ENCODE measurements at regions not wholly inside any gene's neighbourhood (a gene's known extent, or its start where the extent isn't known, plus 50 kb on each side); places are given as distances from the start of the nearest gene placed in this dataset.
A peak's percentile ranks its signal among the peaks of the same experiment; 100 is the strongest.
"Not testable (repeated sequence)": the region's sequence is repeated elsewhere in the genome, so short reads cannot be mapped to it uniquely, and the experiment has no call there.

DNA sequence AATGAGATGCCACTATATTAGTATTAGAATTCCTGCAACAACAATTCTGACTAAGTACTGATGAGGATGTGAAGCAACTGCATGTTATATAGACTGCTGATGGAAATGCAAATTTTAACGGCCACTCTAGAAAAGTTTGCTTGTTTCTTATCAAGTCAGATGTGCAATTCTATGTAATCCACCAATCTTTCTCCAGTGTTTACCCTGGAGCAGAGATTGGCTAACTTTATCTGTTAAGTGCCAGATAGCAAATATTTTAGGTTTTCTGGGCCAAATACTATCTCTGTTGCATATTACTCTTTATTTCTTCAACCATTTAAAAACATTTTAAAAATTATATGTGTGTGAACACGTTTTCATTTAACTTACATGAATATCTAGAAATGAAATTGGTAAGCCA, 586.9 kb downstream of the FAM181B start:
- intact Hi-C loops (cut with DNase I): no loop called here
- no peak for DNase-seq (ENCODE audit: low spot score)

- intact Hi-C loops (cut with DNase I): no loop called here
- DNase-seq (ENCODE audit: low spot score): no peak
Measured at GRCh38 chr11:82118946-82119345, 614.7 kb downstream of the FAM181B start.

GRCh38 chr11:82117362-82117761, 616.3 kb downstream of the FAM181B start:
- intact Hi-C loops (cut with DNase I): no loop called here
- no peak for DNase-seq (ENCODE audit: low spot score)

DNA sequence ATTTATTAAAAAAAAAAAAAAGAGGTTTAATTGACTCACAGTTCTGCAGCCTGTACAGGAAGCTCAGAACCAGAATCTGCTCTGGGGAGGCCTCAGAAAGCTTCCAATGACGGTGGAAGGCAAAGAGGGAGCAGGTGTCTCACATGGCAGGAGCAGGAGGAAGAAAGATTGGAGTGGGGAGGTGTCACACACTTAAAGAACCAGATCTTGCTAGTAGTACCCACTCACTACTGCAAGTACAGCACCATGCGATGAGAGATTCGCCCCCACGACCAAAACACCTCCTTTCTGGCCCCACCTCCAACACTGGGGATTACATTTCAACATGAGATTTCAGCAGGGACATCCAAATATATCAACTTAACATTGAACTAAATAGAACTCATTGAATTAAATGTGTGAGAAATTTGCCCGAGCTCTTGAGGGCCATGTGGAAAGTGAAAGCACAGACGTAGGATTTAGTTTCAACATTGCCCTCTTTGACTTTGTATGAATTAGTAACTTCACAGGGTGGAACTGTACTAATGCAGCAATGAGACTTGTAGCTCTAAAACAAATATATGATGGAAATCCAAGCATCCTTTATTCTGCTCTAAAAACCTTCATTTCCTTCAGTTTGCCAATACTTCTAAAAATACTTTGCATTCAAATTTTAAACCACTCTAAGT, 628.2 kb downstream of the FAM181B start:
- intact Hi-C loops (cut with DNase I): no loop called here
- no peak for DNase-seq (ENCODE audit: low spot score)

DNA sequence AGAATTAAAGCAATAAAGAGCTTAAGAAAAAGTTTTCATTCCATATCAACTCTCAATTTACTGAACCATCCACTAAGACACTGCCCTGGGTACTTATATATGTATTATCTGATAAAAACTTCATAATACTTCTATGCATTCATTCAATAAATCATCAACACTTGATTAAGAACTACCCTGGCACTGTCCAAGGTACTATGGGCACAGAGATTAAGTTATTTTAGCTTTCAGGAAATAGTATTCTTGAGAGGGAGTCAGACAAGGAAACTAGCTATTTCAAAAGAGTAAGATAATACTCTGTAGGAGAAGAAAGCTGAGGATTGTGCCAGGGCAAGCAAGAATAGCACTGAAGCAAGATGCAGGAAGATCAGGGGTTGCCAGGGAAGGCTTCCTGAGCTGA, 640.8 kb downstream of the FAM181B start:
- intact Hi-C loops (cut with DNase I): no loop called here

GRCh38 chr11:82089426-82089825, 644.2 kb downstream of the FAM181B start:
- intact Hi-C loops (cut with DNase I): no loop called here
- DNase-seq (ENCODE audit: low spot score): no peak

More for the DNA sequence above, 640.8 kb downstream of the FAM181B start:
- DNase-seq (ENCODE audit: low spot score): no peak

DNA sequence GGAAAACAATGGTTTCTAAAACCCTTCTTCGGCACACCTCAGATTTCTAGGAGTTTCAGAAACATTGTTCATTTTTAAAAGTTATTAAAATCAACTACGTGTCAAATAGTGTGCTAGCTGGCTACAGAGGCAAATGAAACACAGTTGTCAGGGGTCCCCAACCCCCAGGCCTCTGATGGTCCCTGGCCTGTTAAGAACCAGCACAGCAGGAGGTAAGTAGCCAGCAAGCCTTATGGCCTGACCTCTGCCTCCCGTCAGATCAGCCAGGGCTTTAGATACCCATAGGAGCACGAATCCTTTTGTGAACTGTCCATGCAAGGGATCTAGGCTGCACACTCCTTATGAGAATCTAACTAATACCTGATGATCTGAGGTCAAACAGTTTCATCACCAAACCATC, 648.2 kb downstream of the FAM181B start:
- intact Hi-C loops (cut with DNase I): no loop called here
- DNase-seq (ENCODE audit: low spot score): no peak

GRCh38 chr11:82082976-82083375, 650.7 kb downstream of the FAM181B start:
- intact Hi-C loops (cut with DNase I): no loop called here

DNA sequence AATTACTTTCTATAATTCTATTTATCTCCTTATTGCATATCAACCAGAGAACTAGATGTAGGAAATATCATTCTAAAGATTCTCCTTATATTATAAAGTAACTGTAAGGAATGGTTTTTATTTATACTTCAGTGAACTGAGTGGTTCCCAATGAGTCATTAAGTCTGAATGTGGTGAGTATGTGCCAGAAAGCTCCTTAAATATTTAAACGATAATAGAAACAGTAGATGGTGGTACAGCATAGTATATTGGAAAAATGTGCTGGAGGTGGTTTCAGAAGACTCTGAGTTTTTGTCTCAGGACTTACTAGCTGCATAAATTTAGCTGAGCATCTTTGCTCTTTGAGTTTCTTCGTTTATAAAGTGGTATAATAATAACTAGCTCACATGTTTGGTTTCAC, 653.5 kb downstream of the FAM181B start:
- intact Hi-C loops (cut with DNase I): no loop called here
- no peak for DNase-seq (ENCODE audit: low spot score)

More at GRCh38 chr11:82082976-82083375, 650.7 kb downstream of the FAM181B start:
- DNase-seq (ENCODE audit: low spot score): no peak

GRCh38 chr11:82076126-82076525, 657.5 kb downstream of the FAM181B start:
- intact Hi-C loops (cut with DNase I): no loop called here
- DNase-seq (ENCODE audit: low spot score): no peak

DNA sequence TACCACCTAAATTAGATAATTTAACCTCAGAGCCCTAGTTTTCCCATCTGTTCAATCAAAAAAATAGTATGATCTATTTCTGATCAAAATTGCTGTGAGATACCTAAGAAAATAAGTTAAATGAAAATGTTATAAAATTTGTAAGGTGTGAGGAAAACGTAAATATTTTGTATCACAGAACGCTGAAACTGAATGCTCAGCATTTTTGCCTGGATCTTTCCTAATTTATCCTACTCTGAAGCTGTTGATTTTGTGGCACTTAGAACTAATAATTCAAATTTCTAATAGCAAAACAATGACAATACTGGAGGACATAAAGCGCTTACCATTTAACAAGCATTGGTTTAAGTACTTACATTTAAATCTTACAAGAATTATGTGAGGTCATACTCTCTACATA, 674.2 kb downstream of the FAM181B start:
- no peak for DNase-seq (ENCODE audit: low spot score)
- intact Hi-C loops (cut with DNase I): no loop called here

DNA sequence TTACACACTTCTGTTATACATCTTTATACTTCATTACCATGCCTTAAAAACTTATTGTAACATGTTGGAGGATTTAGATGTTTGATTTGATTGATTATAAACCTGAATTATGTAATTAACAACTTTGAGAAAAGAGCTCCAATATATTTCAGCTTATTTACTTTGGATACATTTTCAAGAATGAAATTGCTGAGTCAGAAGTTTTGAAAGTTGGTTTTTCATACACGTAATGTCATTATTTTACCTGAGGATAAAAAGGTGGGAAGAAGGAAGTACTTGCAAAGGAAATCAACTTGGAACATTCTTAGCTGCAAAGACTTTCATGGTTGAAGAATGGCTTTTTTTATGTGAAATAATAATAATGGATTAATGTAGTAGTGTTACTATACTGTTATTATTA, 677.2 kb downstream of the FAM181B start:
- intact Hi-C loops (cut with DNase I): no loop called here

GRCh38 chr11:82049199-82049598, 684.5 kb downstream of the FAM181B start:
- intact Hi-C loops (cut with DNase I): no loop called here
- no peak for DNase-seq (ENCODE audit: low spot score)

More for the DNA sequence above, 677.2 kb downstream of the FAM181B start:
- no peak for DNase-seq (ENCODE audit: low spot score)

DNA sequence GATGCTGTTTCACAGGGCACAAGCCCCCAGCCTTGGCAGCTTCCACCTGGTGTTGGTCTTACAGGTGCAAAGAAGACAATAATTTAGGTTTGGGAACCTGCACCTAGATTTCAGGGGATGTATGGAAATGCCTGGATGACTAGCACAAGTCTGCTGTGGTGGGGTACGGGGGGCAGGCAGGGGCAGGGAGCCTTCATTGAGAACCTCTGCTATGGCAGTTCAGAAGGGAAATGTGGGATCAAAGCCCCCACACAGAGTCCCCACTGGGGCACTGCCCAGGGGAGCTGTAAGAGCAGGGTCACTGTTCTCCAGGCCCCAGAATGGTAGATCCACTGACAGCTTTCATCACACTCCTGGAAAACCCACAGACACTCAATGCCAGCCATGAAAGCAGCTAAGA, 686.5 kb downstream of the FAM181B start:
- DNase-seq (ENCODE audit: low spot score): no peak
- intact Hi-C loops (cut with DNase I): no loop called here

DNA sequence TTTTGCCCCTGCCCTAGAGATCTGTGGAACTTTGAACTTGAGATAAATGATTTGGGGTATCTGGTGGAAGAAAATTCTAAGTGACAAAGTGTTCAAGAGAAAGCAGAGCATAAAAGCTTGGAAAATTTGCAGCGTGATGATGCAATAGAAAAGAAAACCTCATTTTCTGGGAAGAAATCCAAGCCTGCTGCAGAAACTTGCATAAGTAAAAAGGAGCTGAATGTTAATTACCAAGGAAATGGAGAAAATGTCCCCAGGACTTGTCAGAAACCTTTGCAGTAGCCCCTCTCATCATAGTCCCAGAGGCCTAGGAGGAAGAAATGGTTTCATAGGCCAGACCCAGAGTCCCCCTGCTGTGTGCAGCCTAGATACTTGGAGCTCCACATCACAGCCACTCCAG, 686.9 kb downstream of the FAM181B start:
- intact Hi-C loops (cut with DNase I): no loop called here
- no peak for DNase-seq (ENCODE audit: low spot score)

DNA sequence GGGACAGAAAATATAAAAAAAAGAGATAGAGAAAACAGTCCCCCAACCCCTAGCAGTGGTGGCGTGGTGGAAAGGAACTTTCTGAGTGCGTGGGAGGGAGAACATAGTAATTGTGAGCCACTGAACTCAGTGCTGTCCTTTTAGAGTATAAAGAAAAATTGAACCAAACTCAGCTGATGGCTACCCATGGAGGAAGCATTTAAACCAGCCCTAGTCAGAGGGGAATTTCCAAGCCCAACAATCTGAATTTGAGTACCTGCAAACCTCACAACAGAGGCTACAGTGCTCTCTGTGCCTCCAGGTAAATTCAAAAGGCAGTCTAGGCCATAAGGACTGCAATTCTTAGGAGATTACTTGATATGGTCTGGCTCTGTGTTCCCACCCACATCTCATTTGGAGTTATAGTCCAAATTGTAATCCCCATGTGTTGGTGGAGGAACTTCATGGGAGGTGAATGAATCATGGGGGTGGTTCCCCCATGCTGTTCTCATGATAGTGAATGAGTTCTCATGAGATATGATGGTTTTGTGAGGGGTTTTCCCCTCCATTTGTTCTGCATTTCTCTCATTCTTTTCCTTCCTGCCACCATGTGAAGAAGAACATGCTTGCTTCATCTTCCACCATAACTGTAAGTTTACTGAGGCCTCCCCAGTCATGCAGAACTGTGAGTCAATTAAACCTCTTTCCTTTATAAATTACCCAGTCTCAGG, 687.8 kb downstream of the FAM181B start:
- DNase-seq (ENCODE audit: low spot score): no peak
- intact Hi-C loops (cut with DNase I): no loop called here

DNA sequence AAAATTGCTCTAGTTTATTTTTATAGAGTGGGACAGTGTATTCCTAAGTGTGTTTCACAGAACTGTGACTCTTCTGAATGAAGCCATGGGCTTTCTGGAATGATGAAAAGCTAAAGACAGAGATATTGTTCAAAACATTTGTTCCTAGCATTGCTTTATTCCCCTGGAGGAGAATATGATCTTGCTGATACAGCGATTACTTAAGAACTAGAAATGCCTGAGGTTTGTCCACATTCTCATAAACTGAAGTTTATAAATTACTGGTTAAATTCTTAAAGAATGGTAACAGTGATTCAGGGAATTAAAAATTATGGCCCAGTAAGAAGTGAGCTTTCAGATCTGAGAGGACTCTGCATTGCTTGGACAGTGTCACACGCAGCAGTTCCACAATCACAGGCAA, 690.3 kb downstream of the FAM181B start:
- DNase-seq (ENCODE audit: low spot score): no peak
- intact Hi-C loops (cut with DNase I): no loop called here

- no peak for DNase-seq (ENCODE audit: low spot score)
- intact Hi-C loops (cut with DNase I): no loop called here
Measured at GRCh38 chr11:82041764-82042163, 691.9 kb downstream of the FAM181B start.

- DNase-seq (ENCODE audit: low spot score): no peak
- intact Hi-C loops (cut with DNase I): no loop called here
Measured at GRCh38 chr11:82038154-82038553, 695.5 kb downstream of the FAM181B start.

- DNase-seq (ENCODE audit: low spot score): no peak
- intact Hi-C loops (cut with DNase I): no loop called here
Measured at GRCh38 chr11:82034527-82034926, 699.1 kb downstream of the FAM181B start.

DNA sequence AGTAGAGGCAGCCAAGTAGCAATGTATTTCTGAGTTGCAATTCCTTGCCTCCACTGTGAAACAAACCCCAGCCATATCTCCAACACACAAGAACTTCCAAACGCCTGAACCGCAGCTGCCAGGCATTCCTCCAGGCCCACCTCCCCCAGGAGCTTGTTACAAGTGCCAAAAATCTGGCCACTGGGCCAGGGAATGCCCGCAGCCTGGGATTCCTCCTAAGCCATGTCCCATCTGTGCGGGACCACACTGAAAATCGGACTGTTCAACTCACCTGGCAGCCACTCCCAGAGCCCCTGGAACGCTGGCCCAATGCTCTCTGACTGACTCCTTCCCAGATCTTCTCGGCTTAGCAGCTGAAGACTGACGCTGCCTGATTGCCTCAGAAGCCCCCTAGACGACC, 706.3 kb downstream of the FAM181B start:
- DNase-seq (ENCODE audit: low spot score): peak; percentile 78
- intact Hi-C loops (cut with DNase I): not testable (repeated sequence)
